HepG2 (cell line): ENCODE measurements at regions not wholly inside any gene's neighbourhood (a gene's known extent, or its start where the extent isn't known, plus 50 kb on each side); places are given as distances from the start of the nearest gene placed in this dataset.
A peak's percentile ranks its signal among the peaks of the same experiment; 100 is the strongest.

ENCODE experiments used
- ATAC-seq: fragments of 200-7000 bp; cut with Tn5 transposase; 3 replicates; pipeline ENCODE4 v1.9.1; 2020; ENCODE audit warnings: mild to moderate bottlenecking, moderate library complexity
- BruUV-seq: library from RNA; stranded (reverse); fragments of 400-500 nt; replicated peaks from 2 replicates; lab custom pipeline; 2021; lab: Mats Ljungman, UMichigan
- CTCF ChIA-PET: fragments of 300-600 bp; formaldehyde crosslinking; extraction: SDS; loops from one replicate; lab custom pipeline; 2021; ENCODE audit warnings: low total read pairs, inconsistent platforms, low intra/inter-chr PET ratio; lab: Yijun Ruan, JAX
- POLR2A ChIA-PET: fragments of 350-600 bp; sonication (Branson Sonifier 250); formaldehyde crosslinking; loops from one replicate; lab custom pipeline; 2020; ENCODE audit warnings: antibody characterized with exemption, inconsistent platforms; lab: Yijun Ruan, JAX
- DNase-seq: peaks from one replicate; pipeline ENCODE4 v3.0.0-alpha.2; 2015; ENCODE audit warnings: low spot score
- FAIRE-seq: peaks from 3 replicates; lab custom pipeline; 2011; peaks lifted over from hg19 to GRCh38; lab: Jason Lieb, UNC
- H2AFZ ChIP-seq: one replicate; pipeline ENCODE4 v1.6.1; 2011; ENCODE audit warnings: low read length, inconsistent platforms
- H3K27ac ChIP-seq: fragments of 300-600 bp; 3 replicates; pipeline ENCODE4 v1.8.0; 2011; ENCODE audit warnings: mixed run types, mild to moderate bottlenecking, mixed read lengths, low read length, inconsistent platforms; ENCODE audit not compliant: insufficient read depth; ENCODE audit errors: extremely low read length
- H3K27me3 ChIP-seq, 2 experiments: fragments of 200-600 bp in 1 of 2; 2 replicates in 1 of 2; 3 replicates in 1 of 2; pipeline versions ENCODE4 v1.6.0 to v1.8.0; 2011; ENCODE audit warnings: low read length in 2 of 2, mild to moderate bottlenecking in 2 of 2, moderate library complexity in 2 of 2, inconsistent platforms in 1 of 2; ENCODE audit not compliant: insufficient read depth in 2 of 2, control insufficient read depth in 1 of 2
- H3K36me3 ChIP-seq, 2 experiments: fragments of 200-600 bp in 1 of 2; replicated peaks in 1 of 2; 2 replicates in 1 of 2; 3 replicates in 1 of 2; pipeline versions ENCODE4 v1.5.1 to v1.8.0; 2011; ENCODE audit warnings: low read length in 2 of 2, inconsistent platforms in 1 of 2; ENCODE audit not compliant: insufficient read depth in 2 of 2, control insufficient read depth in 1 of 2
- H3K4me1 ChIP-seq: 2 replicates; pipeline ENCODE4 v1.5.1; 2012; ENCODE audit warnings: low read length, inconsistent platforms; ENCODE audit not compliant: insufficient read depth
- H3K4me2 ChIP-seq: 2 replicates; pipeline ENCODE4 v1.6.0; 2011; ENCODE audit warnings: low read depth, low read length, inconsistent platforms
- H3K4me3 ChIP-seq, 3 experiments: fragments of 200-600 bp in 1 of 3; sonication (generic), shearing (Covaris generic) in 1 of 3; replicated peaks in 1 of 3; 2 replicates each; pipeline ENCODE4 v1.5.1; 2011 to 2016; ENCODE audit warnings: low read length in 3 of 3, inconsistent platforms in 2 of 3, low read depth in 2 of 3, mild to moderate bottlenecking in 2 of 3, control low read depth in 1 of 3, mixed read lengths in 1 of 3; ENCODE audit not compliant: insufficient read depth in 1 of 3
- H3K79me2 ChIP-seq: one replicate; pipeline ENCODE4 v1.6.1; 2011; ENCODE audit warnings: low read length, inconsistent platforms; ENCODE audit not compliant: insufficient read depth
- H3K9ac ChIP-seq: 2 replicates; pipeline ENCODE4 v1.6.0; 2011; ENCODE audit warnings: mild to moderate bottlenecking, low read depth, low read length, inconsistent platforms; ENCODE audit not compliant: insufficient read depth
- H3K9me3 ChIP-seq: 2 replicates; pipeline ENCODE4 v1.5.1; 2012; ENCODE audit warnings: mild to moderate bottlenecking, low read length
- H4K20me1 ChIP-seq: 2 replicates; pipeline ENCODE4 v1.6.0; 2011; ENCODE audit warnings: inconsistent platforms, mild to moderate bottlenecking, low read length, moderate library complexity; ENCODE audit not compliant: insufficient read depth
- CEBPB ChIP-seq: IDR thresholded peaks from 2 replicates; pipeline ENCODE4 v1.6.1; 2011; ENCODE audit warnings: low read depth, low read length, improper control_type of control experiment, borderline replicate concordance
- E2F5 ChIP-seq: sonication (generic); formaldehyde crosslinking; conservative IDR thresholded peaks from 2 replicates; pipeline ENCODE4 v1.4.0; 2020; ENCODE audit warnings: missing genetic modification reagents
- ELF4 ChIP-seq: sonication (generic); formaldehyde crosslinking; IDR thresholded peaks from 2 replicates; pipeline ENCODE4 v1.5.0; 2020; ENCODE audit warnings: missing genetic modification reagents, mild to moderate bottlenecking, moderate library complexity, borderline replicate concordance
- EP300 ChIP-seq, 3 experiments: sonication (generic) in 1 of 3; formaldehyde crosslinking in 1 of 3; IDR thresholded peaks; 2 replicates each; pipeline versions ENCODE4 v1.5.1 to v1.6.1; 2011 to 2020; ENCODE audit warnings: low read depth in 2 of 3, low read length in 2 of 3, borderline replicate concordance in 1 of 3, improper control_type of control experiment in 1 of 3, mild to moderate bottlenecking in 1 of 3, missing genetic modification reagents in 1 of 3, moderate library complexity in 1 of 3
- ESRRA ChIP-seq: sonication (generic); formaldehyde crosslinking; IDR thresholded peaks from 2 replicates; pipeline ENCODE4 v1.5.1; 2020; ENCODE audit warnings: mild to moderate bottlenecking, low read depth, missing genetic modification reagents
- FOXJ3 ChIP-seq: sonication (generic); formaldehyde crosslinking; IDR thresholded peaks from 2 replicates; pipeline ENCODE4 v1.4.0; 2020; ENCODE audit warnings: missing genetic modification reagents, mild to moderate bottlenecking, borderline replicate concordance
- FOXK1 ChIP-seq: sonication (generic); formaldehyde crosslinking; IDR thresholded peaks from 2 replicates; pipeline ENCODE4 v1.4.0; 2020; ENCODE audit warnings: low read depth, missing genetic modification reagents, borderline replicate concordance
- HHEX ChIP-seq: IDR thresholded peaks from 2 replicates; pipeline ENCODE4 v1.6.1; 2016; ENCODE audit warnings: control low read depth
- HMGA1 ChIP-seq: sonication (generic); formaldehyde crosslinking; conservative IDR thresholded peaks from 2 replicates; pipeline ENCODE4 v1.4.0; 2020; ENCODE audit warnings: missing genetic modification reagents
- HNF4G ChIP-seq, 2 experiments: sonication (generic) in 1 of 2; formaldehyde crosslinking in 1 of 2; IDR thresholded peaks; 2 replicates each; pipeline versions ENCODE4 v1.4.0 to v1.6.1; 2011 to 2020; ENCODE audit warnings: borderline replicate concordance in 2 of 2, low read depth in 2 of 2, mild to moderate bottlenecking in 2 of 2, low read length in 1 of 2, missing genetic modification reagents in 1 of 2, moderate library complexity in 1 of 2
- KLF6 ChIP-seq: IDR thresholded peaks from 2 replicates; pipeline ENCODE4 v1.8.0; 2016; ENCODE audit warnings: missing biosample characterization, missing genetic modification reagents
- MAX ChIP-seq: IDR thresholded peaks from 2 replicates; pipeline ENCODE4 v1.6.1; 2012; ENCODE audit warnings: inconsistent platforms
- MXI1 ChIP-seq: IDR thresholded peaks from 3 replicates; pipeline ENCODE4 v1.6.1; 2012; ENCODE audit warnings: low read depth, low read length, inconsistent platforms, borderline replicate concordance
- RORA ChIP-seq: sonication (generic); formaldehyde crosslinking; IDR thresholded peaks from 2 replicates; pipeline ENCODE4 v1.5.0; 2020; ENCODE audit warnings: mild to moderate bottlenecking, missing genetic modification reagents, moderate library complexity
- TCF7 ChIP-seq: sonication (generic); IDR thresholded peaks from 2 replicates; pipeline ENCODE4 v1.6.1; 2016; ENCODE audit warnings: antibody characterized with exemption, low read depth
- TFDP1 ChIP-seq: IDR thresholded peaks from 2 replicates; pipeline ENCODE4 v1.6.1; 2016; ENCODE audit warnings: missing compliant biosample characterization, missing genetic modification reagents, borderline replicate concordance
- TFDP2 ChIP-seq: sonication (generic); formaldehyde crosslinking; IDR thresholded peaks from 2 replicates; pipeline ENCODE4 v1.4.0; 2020; ENCODE audit warnings: missing genetic modification reagents
- ZNF180 ChIP-seq: sonication (generic); formaldehyde crosslinking; IDR thresholded peaks from 2 replicates; pipeline ENCODE4 v1.4.0; 2020; ENCODE audit warnings: low read depth, missing genetic modification reagents, borderline replicate concordance
- ZNF232 ChIP-seq: sonication (generic); formaldehyde crosslinking; IDR thresholded peaks from 2 replicates; pipeline ENCODE4 v1.4.0; 2020; ENCODE audit warnings: missing genetic modification reagents, borderline replicate concordance
- ZNF484 ChIP-seq: sonication (generic); formaldehyde crosslinking; IDR thresholded peaks from 2 replicates; pipeline ENCODE4 v1.5.1; 2020; ENCODE audit warnings: mild to moderate bottlenecking, low read depth, missing genetic modification reagents, borderline replicate concordance
- ZNF572 ChIP-seq: sonication (generic); formaldehyde crosslinking; IDR thresholded peaks from 2 replicates; pipeline ENCODE4 v1.5.1; 2020; ENCODE audit warnings: mild to moderate bottlenecking, missing genetic modification reagents
- ZNF747 ChIP-seq: sonication (generic); formaldehyde crosslinking; IDR thresholded peaks from 2 replicates; pipeline ENCODE4 v1.8.1; 2023; ENCODE audit warnings: missing genetic modification reagents, mild to moderate bottlenecking, borderline replicate concordance
- ZNF841 ChIP-seq: sonication (generic); formaldehyde crosslinking; IDR thresholded peaks from 2 replicates; pipeline ENCODE4 v1.8.1; 2023; ENCODE audit warnings: missing genetic modification reagents, borderline replicate concordance
- WGBS: methylation state at CpG from one replicate; pipeline ENCODE4 v1.1.6; 2017; ENCODE audit warnings: low lambda C conversion rate; 5-methylcytosine and 5-hydroxymethylcytosine counted together
- in situ Hi-C: cut with HindIII; loops from 2 replicates; pipeline ENCODE4 v1.10.0; 2017; ENCODE audit warnings: low pct_unique_long_range_greater_than_20kb; ENCODE audit not compliant: extremely low pct_ligation_motif_present
- intact Hi-C: fragments of 100-400 bp; cut with micrococcal nuclease; formaldehyde crosslinking; loops from one replicate; pipeline ENCODE4 v1.10.0; 2022; ENCODE audit not compliant: unreplicated experiment

GRCh38 chr3:111331912-111332311 is 210.1 kb upstream of the CD96 start:
- intact Hi-C loops, result no loop called here
- ChIA-PET POLR2A (no interaction called here), CTCF (no interaction called here)
- H3K79me2 ChIP-seq, result no peaks in the 10 kb centered on the region
- ATAC-seq, result peak; percentile 87
- 0% methylated on average over 2 of the region's 2 CpGs for WGBS
- H3K4me3 ChIP-seq, result no peak overlapping the region
- peak; percentile 24 for DNase-seq
- no TSS peak for BruUV-seq
- no peak overlapping the region for H3K9ac ChIP-seq
- no peaks in the 10 kb centered on the region for H3K9me3 ChIP-seq
- H3K27ac ChIP-seq, result peak overlapping the region; percentile 41
- H4K20me1 ChIP-seq, result no peaks in the 10 kb centered on the region
- in situ Hi-C loops, result loop anchor here (10.0 kb wide), 1 partner anchor 317 kb away; no protein-coding TSS in a partner anchor
- peaks cover 24% of the 10 kb centered on the region for H3K4me1 ChIP-seq
- H3K4me2 ChIP-seq, result no peak overlapping the region
- no peaks in the 10 kb centered on the region for H3K27me3 ChIP-seq
- no peaks in the 10 kb centered on the region for H3K36me3 ChIP-seq
- no peak overlapping the region for H2AFZ ChIP-seq
- FAIRE-seq, result no peak
- TF ChIP-seq RORA (no peak), E2F5 (CRISPR knock-in tag) (no peak), EP300 (IDR thresholded peaks at IDR 0.05; ENCODE audit: low read depth in 2 of 2, low read length in 2 of 2) (peak in 1 of 2 experiments; percentile 43; a peak in 1 of 4 replicates), EP300 (CRISPR knock-in tag; IDR thresholded peaks at IDR 0.05; ENCODE audit: borderline replicate concordance) (no peak), MAX (no peak), KLF6 (CRISPR knock-in tag) (no peak), ESRRA (no peak), FOXJ3 (CRISPR knock-in tag) (0 out of 2 replicates have a peak, but pooled peaks have one; percentile 23), TFDP2 (CRISPR knock-in tag) (no peak), ZNF572 (CRISPR knock-in tag) (no peak), FOXK1 (no peak), ZNF180 (CRISPR knock-in tag) (no peak), ZNF747 (CRISPR knock-in tag) (no peak), CEBPB (peak; percentile 52; the same call in 1 of the 2 replicates), ZNF841 (no peak), HNF4G (IDR thresholded peaks at IDR 0.05; ENCODE audit: borderline replicate concordance, low read depth, low read length) (peak; percentile 36; the same call in 1 of the 2 replicates), HNF4G (CRISPR knock-in tag; IDR thresholded peaks at IDR 0.05; ENCODE audit: borderline replicate concordance, low read depth) (no peak), MXI1 (no peak), HHEX (CRISPR knock-in tag) (no peak), ZNF232 (CRISPR knock-in tag) (no peak), ZNF484 (no peak), TFDP1 (no peak), TCF7 (peak; percentile 66), ELF4 (CRISPR knock-in tag) (no peak), HMGA1 (CRISPR knock-in tag) (no peak)
